ENCODE measurements at regions not wholly inside any gene's neighbourhood (a gene's known extent, or its start where the extent isn't known, plus 50 kb on each side); places are given as distances from the start of the nearest gene placed in this dataset.

DNA sequence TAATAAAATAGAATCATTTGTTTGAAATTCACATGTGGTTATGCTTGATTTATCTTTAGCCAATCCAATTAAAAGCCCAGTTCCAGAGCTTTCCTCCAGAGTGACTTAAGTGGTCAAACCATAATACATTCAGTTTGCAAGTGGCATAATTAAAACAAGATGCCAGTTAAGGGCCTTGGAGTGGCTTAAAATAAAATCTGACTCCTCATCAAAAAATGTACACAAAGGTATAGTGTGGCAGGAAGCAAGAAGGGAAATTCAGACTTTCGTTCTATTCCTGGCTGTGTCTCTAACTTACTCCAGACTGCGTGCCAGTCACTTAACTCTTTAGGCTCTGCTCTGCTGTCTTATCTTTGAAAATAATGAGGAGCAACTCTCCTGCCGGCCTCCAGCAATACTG is 215.9 kb upstream of the PRNP start:
- ChIA-PET CTCF (ENCODE audit: unreplicated experiment) (no interaction called here), POLR2A (no interaction called here)
- BruUV-seq (replicated peaks): no TSS peak
- intact Hi-C loops (cut with micrococcal nuclease; ENCODE audit: unreplicated experiment): no loop called here
- H4K20me1 ChIP-seq (ENCODE audit: insufficient read depth, low read length): no peaks in the 10 kb centered on the region
- H3K27ac ChIP-seq (ENCODE audit: low read depth, low read length, poor library complexity, severe bottlenecking): no peak overlapping the region
- TF ChIP-seq, protein P1, sequence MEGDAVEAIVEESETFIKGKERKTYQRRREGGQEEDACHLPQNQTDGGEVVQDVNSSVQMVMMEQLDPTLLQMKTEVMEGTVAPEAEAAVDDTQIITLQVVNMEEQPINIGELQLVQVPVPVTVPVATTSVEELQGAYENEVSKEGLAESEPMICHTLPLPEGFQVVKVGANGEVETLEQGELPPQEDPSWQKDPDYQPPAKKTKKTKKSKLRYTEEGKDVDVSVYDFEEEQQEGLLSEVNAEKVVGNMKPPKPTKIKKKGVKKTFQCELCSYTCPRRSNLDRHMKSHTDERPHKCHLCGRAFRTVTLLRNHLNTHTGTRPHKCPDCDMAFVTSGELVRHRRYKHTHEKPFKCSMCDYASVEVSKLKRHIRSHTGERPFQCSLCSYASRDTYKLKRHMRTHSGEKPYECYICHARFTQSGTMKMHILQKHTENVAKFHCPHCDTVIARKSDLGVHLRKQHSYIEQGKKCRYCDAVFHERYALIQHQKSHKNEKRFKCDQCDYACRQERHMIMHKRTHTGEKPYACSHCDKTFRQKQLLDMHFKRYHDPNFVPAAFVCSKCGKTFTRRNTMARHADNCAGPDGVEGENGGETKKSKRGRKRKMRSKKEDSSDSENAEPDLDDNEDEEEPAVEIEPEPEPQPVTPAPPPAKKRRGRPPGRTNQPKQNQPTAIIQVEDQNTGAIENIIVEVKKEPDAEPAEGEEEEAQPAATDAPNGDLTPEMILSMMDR (conservative IDR thresholded peaks at IDR 0.05; ENCODE audit: low read length): no peak
- TF ChIP-seq EZH2phosphoT487 (IDR thresholded peaks at IDR 0.05; ENCODE audit: borderline replicate concordance, low read depth, low read length): no peak
- H3K36me3 ChIP-seq (ENCODE audit: insufficient read depth, low read length): no peaks in the 10 kb centered on the region
- no peaks in the 10 kb centered on the region for H3K9me2 ChIP-seq (ENCODE audit: insufficient read depth, low read length)
- H3K4me3 ChIP-seq (ENCODE audit: low read depth, low read length, poor library complexity, severe bottlenecking): no peak overlapping the region
- H3K79me2 ChIP-seq (ENCODE audit: insufficient read depth, low read depth, low read length): no peaks in the 10 kb centered on the region
- H3K9me3 ChIP-seq (ENCODE audit: low read length): no peaks in the 10 kb centered on the region
- no peak overlapping the region for H3K4me2 ChIP-seq (ENCODE audit: low read length)
- H2AFZ ChIP-seq (ENCODE audit: low read length): no peak overlapping the region
- DNase-seq (ENCODE audit: low spot score): no peak
- no peaks in the 10 kb centered on the region for H3K4me1 ChIP-seq (ENCODE audit: insufficient read depth, low read length, poor library complexity, severe bottlenecking)

DNA sequence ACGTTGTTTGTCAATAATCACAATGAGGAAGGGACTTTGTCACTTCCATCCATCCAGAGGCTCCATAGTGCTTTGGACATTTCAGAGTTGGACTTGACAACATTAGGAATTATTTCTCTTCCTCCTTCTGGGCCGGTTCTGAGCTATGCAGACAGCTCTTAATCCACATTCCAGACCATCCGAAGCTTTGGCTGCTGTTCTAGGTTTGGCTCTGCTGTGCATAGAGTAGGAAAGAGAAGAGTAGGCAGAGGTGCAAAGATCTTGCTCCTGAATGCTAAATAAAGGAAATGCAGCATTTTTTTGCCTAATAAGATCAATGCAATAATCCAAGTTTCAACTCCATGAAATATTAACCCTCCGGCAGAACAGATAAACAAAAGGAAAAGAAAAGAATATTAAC is 216.3 kb upstream of the PRNP start:
- Histone ChIP-seq H3K36me3 (ENCODE audit: insufficient read depth, low read length) (no peaks in the 10 kb centered on the region), H3K4me3 (ENCODE audit: low read depth, low read length, poor library complexity, severe bottlenecking) (no peak overlapping the region), H3K4me2 (ENCODE audit: low read length) (no peak overlapping the region), H3K9me3 (ENCODE audit: low read length) (no peaks in the 10 kb centered on the region), H3K4me1 (ENCODE audit: insufficient read depth, low read length, poor library complexity, severe bottlenecking) (no peaks in the 10 kb centered on the region), H3K27ac (ENCODE audit: low read depth, low read length, poor library complexity, severe bottlenecking) (no peak overlapping the region), H4K20me1 (ENCODE audit: insufficient read depth, low read length) (no peaks in the 10 kb centered on the region), H2AFZ (ENCODE audit: low read length) (no peak overlapping the region), H3K9me2 (ENCODE audit: insufficient read depth, low read length) (no peaks in the 10 kb centered on the region), H3K79me2 (ENCODE audit: insufficient read depth, low read depth, low read length) (no peaks in the 10 kb centered on the region)
- no peak for TF ChIP-seq EZH2phosphoT487 (IDR thresholded peaks at IDR 0.05; ENCODE audit: borderline replicate concordance, low read depth, low read length)
- TF ChIP-seq, protein P1 (conservative IDR thresholded peaks at IDR 0.05; ENCODE audit: low read length): no peak
- CTCF ChIA-PET (ENCODE audit: unreplicated experiment): no interaction called here
- no TSS peak for BruUV-seq (replicated peaks)
- DNase-seq (ENCODE audit: low spot score): no peak
- intact Hi-C loops (cut with micrococcal nuclease; ENCODE audit: unreplicated experiment): no loop called here
- POLR2A ChIA-PET: no interaction called here

DNA sequence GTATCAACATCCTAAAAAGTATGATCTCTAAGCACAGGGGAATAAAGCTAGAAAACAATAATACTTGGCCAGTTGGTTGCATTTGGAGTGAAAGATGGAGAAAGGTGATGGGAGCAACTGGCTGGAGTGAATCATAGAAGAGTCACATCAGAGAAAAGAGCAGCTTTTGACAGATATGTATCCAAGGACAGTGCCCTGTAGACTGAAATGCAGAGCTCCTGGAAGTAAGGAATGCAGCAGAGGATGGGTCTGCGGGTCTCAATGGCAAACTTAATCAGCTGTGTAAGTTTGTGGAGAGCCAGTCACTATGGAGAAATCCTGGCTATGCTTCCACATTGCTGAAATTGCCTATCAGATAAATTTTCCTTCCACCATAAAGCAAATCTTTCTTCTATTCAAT is 218.1 kb upstream of the PRNP start:
- H2AFZ ChIP-seq (ENCODE audit: low read length): no peak overlapping the region
- BruUV-seq (replicated peaks): no TSS peak
- no peak for DNase-seq (ENCODE audit: low spot score)
- no peak overlapping the region for H3K4me2 ChIP-seq (ENCODE audit: low read length)
- no peaks in the 10 kb centered on the region for H4K20me1 ChIP-seq (ENCODE audit: insufficient read depth, low read length)
- H3K36me3 ChIP-seq (ENCODE audit: insufficient read depth, low read length): no peaks in the 10 kb centered on the region
- H3K79me2 ChIP-seq (ENCODE audit: insufficient read depth, low read depth, low read length): no peaks in the 10 kb centered on the region
- H3K4me1 ChIP-seq (ENCODE audit: insufficient read depth, low read length, poor library complexity, severe bottlenecking): no peaks in the 10 kb centered on the region
- ChIA-PET CTCF (ENCODE audit: unreplicated experiment) (no interaction called here), POLR2A (no interaction called here)
- TF ChIP-seq EZH2phosphoT487 (IDR thresholded peaks at IDR 0.05; ENCODE audit: borderline replicate concordance, low read depth, low read length): no peak
- TF ChIP-seq, protein P1 (conservative IDR thresholded peaks at IDR 0.05; ENCODE audit: low read length): no peak
- H3K27ac ChIP-seq (ENCODE audit: low read depth, low read length, poor library complexity, severe bottlenecking): no peak overlapping the region
- no peak overlapping the region for H3K4me3 ChIP-seq (ENCODE audit: low read depth, low read length, poor library complexity, severe bottlenecking)
- intact Hi-C loops (cut with micrococcal nuclease; ENCODE audit: unreplicated experiment): no loop called here
- H3K9me2 ChIP-seq (ENCODE audit: insufficient read depth, low read length): no peaks in the 10 kb centered on the region
- no peaks in the 10 kb centered on the region for H3K9me3 ChIP-seq (ENCODE audit: low read length)
